ENCODE measurements at regions not wholly inside any gene's neighbourhood (a gene's known extent, or its start where the extent isn't known, plus 50 kb on each side); places are given as distances from the start of the nearest gene placed in this dataset.

DNA sequence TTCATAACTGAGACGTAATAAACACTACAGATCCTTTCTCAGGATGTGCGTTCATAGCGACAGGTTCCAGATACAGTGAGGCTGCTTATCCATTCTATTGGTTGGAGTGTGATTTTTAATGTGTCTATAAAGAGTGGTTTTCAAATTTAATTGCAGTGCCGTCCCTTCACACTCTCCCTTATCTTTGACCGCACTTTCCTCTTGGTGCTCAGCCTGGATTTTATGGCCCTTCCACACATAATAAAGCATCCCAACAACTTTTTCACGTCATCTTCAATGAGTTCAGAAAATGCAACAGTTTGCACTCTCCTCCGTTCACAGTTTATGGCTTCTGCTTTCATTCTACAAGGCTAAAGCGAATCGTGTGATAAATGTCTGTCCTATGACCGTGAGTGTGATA is 1209.9 kb downstream of the BCL11B start:
- Histone ChIP-seq H3K9me3 (no peaks in the 10 kb centered on the region), H3K4me3 (no peak overlapping the region), H3K27ac (no peak overlapping the region), H3K27me3 (replicated peaks; ENCODE audit: insufficient read depth) (no peaks in the 10 kb centered on the region), H3K4me1 (ENCODE audit: control insufficient read depth in 1 of 2, low read depth in 2 of 2) (no peaks in the 10 kb centered on the region), H3K36me3 (no peaks in the 10 kb centered on the region)
- TF ChIP-seq, protein P1, sequence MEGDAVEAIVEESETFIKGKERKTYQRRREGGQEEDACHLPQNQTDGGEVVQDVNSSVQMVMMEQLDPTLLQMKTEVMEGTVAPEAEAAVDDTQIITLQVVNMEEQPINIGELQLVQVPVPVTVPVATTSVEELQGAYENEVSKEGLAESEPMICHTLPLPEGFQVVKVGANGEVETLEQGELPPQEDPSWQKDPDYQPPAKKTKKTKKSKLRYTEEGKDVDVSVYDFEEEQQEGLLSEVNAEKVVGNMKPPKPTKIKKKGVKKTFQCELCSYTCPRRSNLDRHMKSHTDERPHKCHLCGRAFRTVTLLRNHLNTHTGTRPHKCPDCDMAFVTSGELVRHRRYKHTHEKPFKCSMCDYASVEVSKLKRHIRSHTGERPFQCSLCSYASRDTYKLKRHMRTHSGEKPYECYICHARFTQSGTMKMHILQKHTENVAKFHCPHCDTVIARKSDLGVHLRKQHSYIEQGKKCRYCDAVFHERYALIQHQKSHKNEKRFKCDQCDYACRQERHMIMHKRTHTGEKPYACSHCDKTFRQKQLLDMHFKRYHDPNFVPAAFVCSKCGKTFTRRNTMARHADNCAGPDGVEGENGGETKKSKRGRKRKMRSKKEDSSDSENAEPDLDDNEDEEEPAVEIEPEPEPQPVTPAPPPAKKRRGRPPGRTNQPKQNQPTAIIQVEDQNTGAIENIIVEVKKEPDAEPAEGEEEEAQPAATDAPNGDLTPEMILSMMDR (IDR thresholded peaks at IDR 0.05) = no peak
- ATAC-seq (ENCODE audit: insufficient number of reproducible peaks, low FRiP score, low read depth) (no peak), DNase-seq (ENCODE audit: low spot score) (no peak)

DNA sequence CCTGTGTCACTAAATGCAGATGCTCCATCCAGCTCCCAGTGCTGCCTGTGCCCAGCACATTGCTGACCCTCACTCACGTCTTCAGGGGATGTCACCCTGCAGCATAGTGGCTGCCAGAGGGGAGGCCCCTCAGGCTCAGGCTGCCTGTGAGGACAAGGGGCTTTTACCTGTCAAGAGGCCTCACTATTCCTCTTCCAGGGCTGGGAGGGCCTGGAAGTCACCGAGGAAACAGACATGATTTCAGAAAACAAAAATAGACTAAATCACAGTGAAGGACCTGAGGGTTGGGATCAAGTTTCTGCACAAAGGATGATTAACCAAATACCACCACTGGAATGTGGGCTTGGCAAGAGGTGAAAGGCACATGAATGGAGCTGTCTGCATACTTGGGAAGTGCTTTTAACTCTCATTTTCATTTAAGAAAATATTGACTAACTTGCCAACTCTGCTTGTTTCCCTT is 1202.3 kb downstream of the BCL11B start:
- TF ChIP-seq, protein P1 (IDR thresholded peaks at IDR 0.05) = no peak
- DNase-seq (ENCODE audit: low spot score) (no peak), ATAC-seq (ENCODE audit: insufficient number of reproducible peaks, low FRiP score, low read depth) (no peak)
- Histone ChIP-seq H3K4me3 (no peak overlapping the region), H3K9me3 (no peaks in the 10 kb centered on the region), H3K27me3 (replicated peaks; ENCODE audit: insufficient read depth) (no peaks in the 10 kb centered on the region), H3K36me3 (no peaks in the 10 kb centered on the region), H3K27ac (no peak overlapping the region), H3K4me1 (ENCODE audit: control insufficient read depth in 1 of 2, low read depth in 2 of 2) (no peaks in the 10 kb centered on the region)

- Histone ChIP-seq H3K4me1 (ENCODE audit: control insufficient read depth in 1 of 2, low read depth in 2 of 2) (no peaks in the 10 kb centered on the region), H3K4me3 (no peak overlapping the region), H3K36me3 (no peaks in the 10 kb centered on the region), H3K27me3 (replicated peaks; ENCODE audit: insufficient read depth) (no peaks in the 10 kb centered on the region), H3K27ac (no peak overlapping the region), H3K9me3 (no peaks in the 10 kb centered on the region)
- TF ChIP-seq, protein P1 (IDR thresholded peaks at IDR 0.05) = no peak
- no peak for ATAC-seq (ENCODE audit: insufficient number of reproducible peaks, low FRiP score, low read depth)
- DNase-seq (ENCODE audit: low spot score) = no peak
These were observed 1201.5 kb downstream of the BCL11B start for GRCh38 chr14:98070536-98070935.

- no peak overlapping the region for H3K4me3 ChIP-seq
- ATAC-seq (ENCODE audit: insufficient number of reproducible peaks, low FRiP score, low read depth) = no peak
These were observed 1197.9 kb downstream of the BCL11B start for GRCh38 chr14:98074111-98074510.

DNA sequence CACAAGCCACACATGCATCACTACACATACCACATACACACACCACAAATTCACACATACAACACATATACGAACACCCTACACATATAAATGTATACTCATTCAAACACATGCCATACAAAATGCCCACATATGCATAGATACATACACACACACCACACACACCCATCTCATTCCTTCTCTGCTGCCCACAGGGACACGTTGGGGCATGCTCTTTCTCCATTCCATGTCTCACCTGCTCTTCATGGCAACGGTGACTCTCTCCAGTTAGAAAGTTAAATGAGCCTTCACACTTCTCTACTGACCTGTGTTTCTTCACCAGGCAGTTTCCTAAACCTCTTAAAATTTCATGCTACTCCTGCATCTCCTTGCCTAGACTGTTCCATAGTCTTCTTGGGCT is 1194.8 kb downstream of the BCL11B start:
- ATAC-seq (ENCODE audit: insufficient number of reproducible peaks, low FRiP score, low read depth) (no peak), DNase-seq (ENCODE audit: low spot score) (no peak)
- TF ChIP-seq, protein P1 (IDR thresholded peaks at IDR 0.05) = no peak
- no peaks in the 10 kb centered on the region for H3K4me1 ChIP-seq (ENCODE audit: control insufficient read depth in 1 of 2, low read depth in 2 of 2)
- H3K4me3 ChIP-seq = no peak overlapping the region
- H3K27me3 ChIP-seq (replicated peaks; ENCODE audit: insufficient read depth) = no peaks in the 10 kb centered on the region
- no peaks in the 10 kb centered on the region for H3K9me3 ChIP-seq
- H3K36me3 ChIP-seq = no peaks in the 10 kb centered on the region
- no peak overlapping the region for H3K27ac ChIP-seq

More at GRCh38 chr14:98074111-98074510, 1197.9 kb downstream of the BCL11B start:
- Histone ChIP-seq H3K27ac (no peak overlapping the region), H3K9me3 (no peaks in the 10 kb centered on the region), H3K27me3 (replicated peaks; ENCODE audit: insufficient read depth) (no peaks in the 10 kb centered on the region), H3K4me1 (ENCODE audit: control insufficient read depth in 1 of 2, low read depth in 2 of 2) (no peaks in the 10 kb centered on the region), H3K36me3 (no peaks in the 10 kb centered on the region)
- TF ChIP-seq, protein P1 (IDR thresholded peaks at IDR 0.05) = no peak
- no peak for DNase-seq (ENCODE audit: low spot score)
